GM18870 (cell line): ENCODE measurements at regions not wholly inside any gene's neighbourhood (a gene's known extent, or its start where the extent isn't known, plus 50 kb on each side); places are given as distances from the start of the nearest gene placed in this dataset.
"Not testable (repeated sequence)": the region's sequence is repeated elsewhere in the genome, so short reads cannot be mapped to it uniquely, and the experiment has no call there.

Experiments
- ATAC-seq: cut with Tn5 transposase; IDR thresholded peaks from one replicate; pipeline ENCODE4 v1.9.1; 2021; ENCODE audit warnings: moderate library complexity; ENCODE audit not compliant: unreplicated experiment

- no peak for ATAC-seq
Observed at GRCh38 chr14:30214461-30215090, 286.9 kb upstream of the PRKD1 start.

GRCh38 chr14:30218907-30219306 is 291.3 kb upstream of the PRKD1 start:
- no peak for ATAC-seq

GRCh38 chr14:30221546-30221945 is 293.9 kb upstream of the PRKD1 start:
- no peak for ATAC-seq

GRCh38 chr14:30223385-30223785 is 295.7 kb upstream of the PRKD1 start:
- no peak for ATAC-seq

GRCh38 chr14:30223966-30224365 is 296.3 kb upstream of the PRKD1 start:
- no peak for ATAC-seq

- ATAC-seq, result no peak
Observed at GRCh38 chr14:30225176-30225575, 297.5 kb upstream of the PRKD1 start.

- ATAC-seq, result no peak
Observed at GRCh38 chr14:30227436-30227835, 299.8 kb upstream of the PRKD1 start.

GRCh38 chr14:30227876-30228275 is 300.2 kb upstream of the PRKD1 start:
- ATAC-seq, result no peak

GRCh38 chr14:30230719-30231118 is 303.1 kb upstream of the PRKD1 start:
- ATAC-seq, result no peak

- no peak for ATAC-seq
Observed at GRCh38 chr14:30234966-30235365, 307.3 kb upstream of the PRKD1 start.

- ATAC-seq, result no peak
Observed at GRCh38 chr14:30235485-30235884, 307.8 kb upstream of the PRKD1 start.

- no peak for ATAC-seq
Observed at GRCh38 chr14:30238936-30239335, 311.3 kb upstream of the PRKD1 start.

- ATAC-seq, result no peak
Observed at GRCh38 chr14:30240018-30240417, 312.4 kb upstream of the PRKD1 start.

GRCh38 chr14:30240685-30241084 is 313.0 kb upstream of the PRKD1 start:
- no peak for ATAC-seq

GRCh38 chr14:30242744-30243143 is 315.1 kb upstream of the PRKD1 start:
- no peak for ATAC-seq

- no peak for ATAC-seq
Observed at GRCh38 chr14:30243207-30243606, 315.6 kb upstream of the PRKD1 start.

- no peak for ATAC-seq
Observed at GRCh38 chr14:30243805-30244204, 315.2 kb upstream of the G2E3 start.

GRCh38 chr14:30244348-30244747 is 314.6 kb upstream of the G2E3 start:
- ATAC-seq, result not testable (repeated sequence)

- no peak for ATAC-seq
Observed at GRCh38 chr14:30251017-30251416, 307.9 kb upstream of the G2E3 start.

GRCh38 chr14:30251557-30252100 is 307.3 kb upstream of the G2E3 start:
- no peak for ATAC-seq

GRCh38 chr14:30252151-30252550 is 306.8 kb upstream of the G2E3 start:
- ATAC-seq, result no peak

GRCh38 chr14:30252783-30253674 is 305.9 kb upstream of the G2E3 start:
- ATAC-seq, result no peak
